ENCODE measurements at regions not wholly inside any gene's neighbourhood (a gene's known extent, or its start where the extent isn't known, plus 50 kb on each side); places are given as distances from the start of the nearest gene placed in this dataset.

GRCh38 chr16:7765079-7765550, 432.5 kb downstream of the RBFOX1 start:
- TF ChIP-seq CTCF (IDR thresholded peaks at IDR 0.05) (no peak), POLR2A (IDR thresholded peaks at IDR 0.05) (no peak)
